ENCODE measurements at regions not wholly inside any gene's neighbourhood (a gene's known extent, or its start where the extent isn't known, plus 50 kb on each side); places are given as distances from the start of the nearest gene placed in this dataset.

GRCh38 chr5:166719991-166720390, 1571.5 kb upstream of the WWC1 start:
- intact Hi-C loops (cut with micrococcal nuclease) (no loop called here), dilution Hi-C loops (cut with MboI; ENCODE audit: extremely low pct_ligation_motif_present, low sequenced_read_pairs) (no loop called here)
- CTCF ChIA-PET = no interaction called here
- Histone ChIP-seq H4K20me1 (replicated peaks; ENCODE audit: control insufficient read depth, extremely low read depth, insufficient read depth, low read length) (no peaks in the 10 kb centered on the region), H3K9me3 (replicated peaks; ENCODE audit: control insufficient read depth, insufficient read depth, low read length) (peaks cover 6% of the 10 kb centered on the region), H3K27ac (ENCODE audit: insufficient read depth, low read depth, low read length) (no peak overlapping the region), H3K36me3 (ENCODE audit: control insufficient read depth in 2 of 2, extremely low read depth in 1 of 2, insufficient read depth in 2 of 2, low read length in 2 of 2) (no peaks in the 10 kb centered on the region), H2AFZ (ENCODE audit: low read depth, low read length) (no peak overlapping the region), H3K9me1 (replicated peaks; ENCODE audit: control insufficient read depth, extremely low read depth, insufficient read depth, low read length) (no peaks in the 10 kb centered on the region), H3K4me1 (ENCODE audit: control insufficient read depth, extremely low read depth, insufficient read depth, low read length) (no peaks in the 10 kb centered on the region), H3K4me3 (replicated peaks in 1 of 3; ENCODE audit: insufficient read depth in 1 of 3, low read depth in 1 of 3, low read length in 3 of 3) (no peak overlapping the region), H3K27me3 (ENCODE audit: control insufficient read depth in 2 of 2, insufficient read depth in 2 of 2, low read length in 2 of 2) (no peaks in the 10 kb centered on the region), H3K4me2 (ENCODE audit: insufficient read depth, low read length) (no peak overlapping the region), H3K9ac (replicated peaks; ENCODE audit: extremely low read depth, insufficient read depth, low read length) (no peak overlapping the region), H3K79me2 (ENCODE audit: control insufficient read depth, insufficient read depth, low read length) (no peaks in the 10 kb centered on the region)
- POLR2A ChIA-PET = no interaction called here
- FAIRE-seq (no peak), DNase-seq (ENCODE audit: low read depth, low spot score) (no peak)
- no peak for TF ChIP-seq GATA2 (IDR thresholded peaks at IDR 0.05; ENCODE audit: insufficient read depth, insufficient read length, low read depth, low read length)
- TF ChIP-seq POLR2AphosphoS5 (IDR thresholded peaks at IDR 0.05; ENCODE audit: insufficient read depth, low read depth, low read length) = no peak
- TF ChIP-seq MYC (IDR thresholded peaks at IDR 0.05; ENCODE audit: low read depth, low read length) = no peak
- TF ChIP-seq JUN (IDR thresholded peaks at IDR 0.05; ENCODE audit: borderline replicate concordance, insufficient read depth, insufficient read length, low read depth) = no peak
- TF ChIP-seq EZH2 (IDR thresholded peaks at IDR 0.05; ENCODE audit: borderline replicate concordance, low read depth, low read length, severe bottlenecking) = no peak
- TF ChIP-seq, protein P1, sequence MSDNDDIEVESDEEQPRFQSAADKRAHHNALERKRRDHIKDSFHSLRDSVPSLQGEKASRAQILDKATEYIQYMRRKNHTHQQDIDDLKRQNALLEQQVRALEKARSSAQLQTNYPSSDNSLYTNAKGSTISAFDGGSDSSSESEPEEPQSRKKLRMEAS (IDR thresholded peaks at IDR 0.05; ENCODE audit: insufficient read depth, insufficient read length) = no peak
- no peak for TF ChIP-seq POLR2A (IDR thresholded peaks at IDR 0.05; ENCODE audit: low read depth, low read length)
- TF ChIP-seq FOS (IDR thresholded peaks at IDR 0.05; ENCODE audit: borderline replicate concordance, insufficient read depth, low read length) = no peak
- TF ChIP-seq, protein P2, sequence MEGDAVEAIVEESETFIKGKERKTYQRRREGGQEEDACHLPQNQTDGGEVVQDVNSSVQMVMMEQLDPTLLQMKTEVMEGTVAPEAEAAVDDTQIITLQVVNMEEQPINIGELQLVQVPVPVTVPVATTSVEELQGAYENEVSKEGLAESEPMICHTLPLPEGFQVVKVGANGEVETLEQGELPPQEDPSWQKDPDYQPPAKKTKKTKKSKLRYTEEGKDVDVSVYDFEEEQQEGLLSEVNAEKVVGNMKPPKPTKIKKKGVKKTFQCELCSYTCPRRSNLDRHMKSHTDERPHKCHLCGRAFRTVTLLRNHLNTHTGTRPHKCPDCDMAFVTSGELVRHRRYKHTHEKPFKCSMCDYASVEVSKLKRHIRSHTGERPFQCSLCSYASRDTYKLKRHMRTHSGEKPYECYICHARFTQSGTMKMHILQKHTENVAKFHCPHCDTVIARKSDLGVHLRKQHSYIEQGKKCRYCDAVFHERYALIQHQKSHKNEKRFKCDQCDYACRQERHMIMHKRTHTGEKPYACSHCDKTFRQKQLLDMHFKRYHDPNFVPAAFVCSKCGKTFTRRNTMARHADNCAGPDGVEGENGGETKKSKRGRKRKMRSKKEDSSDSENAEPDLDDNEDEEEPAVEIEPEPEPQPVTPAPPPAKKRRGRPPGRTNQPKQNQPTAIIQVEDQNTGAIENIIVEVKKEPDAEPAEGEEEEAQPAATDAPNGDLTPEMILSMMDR (IDR thresholded peaks at IDR 0.05; ENCODE audit: extremely low read depth in 1 of 2, insufficient read depth in 1 of 2, low read depth in 1 of 2, low read length in 2 of 2) = no peak
- no TSS peak for BruUV-seq (replicated peaks)

All from endothelial cell of umbilical vein (primary cell).